GM19043 (cell line): ENCODE measurements at regions not wholly inside any gene's neighbourhood (a gene's known extent, or its start where the extent isn't known, plus 50 kb on each side); places are given as distances from the start of the nearest gene placed in this dataset.

Source experiments
- ATAC-seq: cut with Tn5 transposase; IDR thresholded peaks from one replicate; pipeline ENCODE4 v1.9.1; 2021; ENCODE audit warnings: low read depth; ENCODE audit not compliant: unreplicated experiment

DNA sequence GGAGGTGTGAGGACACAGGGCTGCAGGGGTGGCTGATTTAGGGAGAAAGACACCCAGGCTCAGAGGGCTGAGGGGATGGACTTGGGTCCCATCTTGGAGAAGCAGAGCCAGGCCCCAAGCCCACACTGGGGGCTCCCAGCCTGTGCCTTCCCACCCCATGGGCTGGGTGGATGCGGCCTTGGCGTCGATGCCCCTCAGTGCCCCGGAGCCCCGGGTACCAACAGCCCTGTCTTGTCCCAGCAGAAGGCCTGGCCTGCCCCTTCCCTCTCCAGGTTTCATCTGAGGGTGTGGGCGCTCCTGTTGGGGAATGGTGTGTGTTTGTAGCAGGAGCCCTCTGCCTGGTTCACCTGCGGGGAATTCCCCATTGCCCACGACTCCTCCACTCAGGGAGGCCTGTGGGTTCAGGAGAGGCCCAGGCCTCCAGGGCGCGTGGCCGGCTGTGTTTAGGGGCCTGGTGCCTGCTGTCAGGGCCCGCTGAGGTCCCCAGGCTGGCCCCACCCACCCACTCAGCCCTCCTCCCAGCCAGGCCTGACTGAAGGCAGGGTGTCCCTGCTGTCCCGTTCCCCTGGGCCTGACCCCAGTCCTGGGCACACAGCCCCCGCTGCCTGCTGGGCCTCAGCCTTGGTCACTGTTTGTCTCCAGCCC, 51.1 kb upstream of the BEGAIN start:
- no peak for ATAC-seq

DNA sequence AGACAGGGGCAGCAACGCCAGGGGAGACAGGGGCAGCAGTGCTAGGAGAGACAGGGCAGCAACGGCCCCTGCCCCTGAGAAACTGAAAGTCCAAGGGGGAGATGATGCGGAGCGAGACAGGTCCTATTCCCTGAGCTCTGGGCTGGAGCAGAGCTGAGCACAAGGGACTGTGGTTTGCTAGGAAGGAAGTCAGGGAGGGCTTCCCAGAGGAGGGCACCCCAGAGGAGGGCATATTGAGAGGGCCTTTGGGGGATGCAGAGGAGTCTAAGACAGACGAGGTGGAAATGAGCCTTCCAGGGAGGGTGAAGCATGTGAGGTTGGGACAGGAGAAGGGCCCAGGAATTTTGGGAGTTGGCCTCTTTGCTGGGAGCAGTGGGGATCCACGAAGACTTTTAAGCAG, 52.1 kb upstream of the BEGAIN start:
- no peak for ATAC-seq

DNA sequence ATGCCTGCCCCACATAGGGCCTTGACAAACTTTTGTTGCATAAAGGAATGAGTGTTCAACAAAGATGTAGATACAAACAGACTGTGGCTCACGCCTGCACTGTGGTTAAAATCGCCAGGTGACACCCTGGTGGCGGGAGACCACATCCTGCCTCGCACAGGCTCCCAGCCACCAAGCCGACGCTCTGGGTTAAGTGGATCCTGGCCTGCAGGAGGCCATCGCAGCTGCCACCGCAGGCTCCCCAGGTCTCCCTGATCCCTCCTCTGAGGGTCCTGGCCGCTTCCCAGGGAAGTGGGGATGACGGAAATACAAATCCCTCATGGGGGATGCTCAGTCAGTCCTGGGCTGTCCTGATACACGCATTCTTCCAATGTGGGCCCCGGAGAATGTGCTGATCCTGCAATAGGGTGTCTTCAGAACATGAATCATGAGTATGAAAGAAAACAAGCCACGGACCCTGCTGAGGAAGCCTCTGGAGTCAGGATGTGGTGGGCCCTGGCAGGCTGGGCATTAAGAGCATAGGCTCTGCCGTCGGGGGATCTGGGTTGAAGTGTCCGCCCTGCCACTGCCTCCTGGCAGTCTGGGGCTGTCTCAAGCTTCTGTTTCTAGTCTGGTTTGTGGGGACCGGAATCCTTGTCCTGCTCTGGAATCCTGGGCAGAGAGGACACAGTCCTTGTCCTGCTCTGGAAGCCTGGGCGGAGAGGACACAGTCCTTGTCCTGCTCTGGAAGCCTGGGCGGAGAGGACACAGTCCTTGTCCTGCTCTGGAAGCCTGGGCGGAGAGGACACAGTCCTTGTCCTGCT, 53.5 kb upstream of the BEGAIN start:
- peak; percentile 100 for ATAC-seq

DNA sequence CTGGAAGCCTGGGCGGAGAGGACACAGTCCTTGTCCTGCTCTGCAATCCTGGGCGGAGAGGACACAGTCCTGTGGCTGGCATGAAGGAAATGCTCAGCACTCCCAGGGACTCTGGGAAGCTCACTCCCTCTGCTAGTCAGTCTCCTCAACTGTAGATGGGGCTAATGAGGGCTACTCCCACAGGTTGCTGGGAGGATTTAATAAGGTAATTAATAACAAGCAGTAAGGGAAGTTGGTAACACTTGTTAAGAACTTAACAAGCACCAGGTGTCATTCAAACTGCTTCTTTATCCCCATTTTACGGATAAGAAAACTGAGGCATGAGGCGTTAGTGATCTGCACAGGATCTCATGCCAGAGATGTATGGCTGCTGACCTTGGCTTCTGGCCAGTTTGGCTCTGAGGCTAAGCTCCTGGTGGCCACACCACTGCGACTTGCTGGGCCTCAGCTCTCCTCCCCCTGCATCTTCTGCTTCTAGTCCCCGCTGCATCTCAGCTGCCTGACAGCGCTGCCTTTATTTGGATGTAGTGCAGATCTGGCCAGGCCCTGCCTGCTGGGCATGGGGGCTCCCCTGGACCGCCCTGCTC, 54.1 kb upstream of the BEGAIN start:
- ATAC-seq = no peak

DNA sequence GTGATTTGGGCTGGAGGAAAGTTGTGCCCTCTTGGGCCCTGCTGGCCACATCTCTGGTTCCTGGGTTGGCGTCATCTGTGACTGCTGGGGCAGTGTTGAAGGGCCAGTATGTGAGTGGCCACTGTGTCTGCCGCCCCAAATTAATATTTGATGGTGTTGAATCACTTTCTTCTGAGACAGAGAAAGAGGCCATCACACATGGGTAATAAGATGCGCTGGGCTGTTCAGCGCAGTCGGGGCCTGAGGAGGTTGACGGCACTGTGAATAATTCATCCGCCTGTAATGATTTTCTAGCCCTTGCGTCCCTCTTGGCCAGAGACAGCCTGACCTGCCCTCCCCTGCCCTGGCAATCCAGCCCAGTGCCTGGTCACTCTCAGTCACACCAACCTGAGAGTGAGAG, 56.2 kb upstream of the BEGAIN start:
- no peak for ATAC-seq

DNA sequence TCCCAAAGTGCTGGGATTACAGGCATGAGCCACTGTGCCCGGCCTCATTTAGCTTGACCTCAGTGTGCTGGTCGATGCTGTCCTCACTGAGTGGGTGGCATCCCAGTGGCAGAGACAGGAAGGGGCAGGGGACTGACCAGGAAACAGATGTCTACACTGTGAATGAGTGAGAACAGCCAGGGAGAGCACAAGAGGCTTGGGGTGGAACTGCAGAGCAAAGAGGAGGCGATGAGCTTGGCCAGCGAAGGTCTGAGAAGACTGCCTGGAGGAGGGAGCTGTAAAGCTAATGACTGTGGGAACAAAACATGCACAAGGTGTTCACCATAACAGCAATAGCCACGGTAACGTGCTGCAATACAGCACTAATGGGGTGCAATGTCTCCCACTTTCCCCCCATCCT, 57.2 kb upstream of the BEGAIN start:
- ATAC-seq = no peak

DNA sequence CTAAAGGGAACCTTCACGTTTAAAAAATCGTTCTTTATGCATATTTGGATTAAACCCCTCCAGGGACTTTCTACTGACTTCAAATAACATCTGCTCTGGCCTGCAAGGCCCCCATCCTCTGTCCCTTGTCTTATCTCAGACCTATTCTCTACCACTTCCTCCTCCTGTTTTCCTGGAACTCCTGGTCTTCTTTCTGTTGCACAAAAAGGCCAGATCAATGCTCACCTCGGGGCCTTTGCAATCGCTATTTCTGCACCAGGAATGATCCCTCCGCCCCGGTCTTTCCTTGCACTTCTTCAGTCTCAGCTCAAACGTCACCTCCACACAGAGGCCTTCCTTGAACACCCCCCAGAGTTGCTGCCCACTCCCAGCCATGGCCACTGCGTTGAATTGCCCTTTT, 57.6 kb upstream of the BEGAIN start:
- ATAC-seq = no peak

DNA sequence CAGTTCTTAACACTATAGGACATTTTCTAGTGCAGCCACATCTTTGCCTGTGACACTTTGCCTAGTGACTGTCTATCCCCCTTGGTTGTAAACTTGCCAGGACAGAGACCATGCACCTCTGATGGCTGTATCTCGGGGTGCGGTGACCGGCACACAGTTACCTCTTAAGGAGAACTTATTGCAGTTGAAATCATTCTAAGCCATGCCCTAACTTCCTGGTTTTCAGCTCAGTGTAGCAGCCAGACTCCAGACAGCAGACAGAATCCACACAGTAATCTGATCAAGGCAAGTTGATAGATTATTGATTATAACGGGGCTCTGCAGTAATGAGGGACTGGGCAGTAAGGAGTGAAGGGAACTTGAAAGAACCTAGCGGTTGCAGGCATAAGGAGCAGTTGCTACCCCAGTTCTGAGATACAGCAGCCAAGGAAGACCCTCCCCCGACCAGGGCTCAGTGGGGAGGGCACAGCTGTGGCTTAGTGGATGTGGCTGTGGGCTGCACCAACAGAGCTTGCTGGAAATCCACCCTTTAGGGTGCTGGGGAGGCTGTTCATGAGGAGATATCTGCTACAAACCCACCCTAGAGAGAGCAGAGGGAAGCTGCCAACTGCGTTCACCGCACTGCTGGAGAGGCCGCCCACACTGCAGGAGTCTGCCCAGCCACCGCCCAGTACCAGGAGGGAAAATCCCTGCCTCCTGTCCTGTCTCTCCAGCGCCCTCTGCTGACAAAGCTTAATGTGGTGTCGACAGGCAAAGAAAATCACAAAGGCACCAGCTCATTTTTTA, 58.2 kb upstream of the BEGAIN start:
- ATAC-seq = peak; percentile 65

DNA sequence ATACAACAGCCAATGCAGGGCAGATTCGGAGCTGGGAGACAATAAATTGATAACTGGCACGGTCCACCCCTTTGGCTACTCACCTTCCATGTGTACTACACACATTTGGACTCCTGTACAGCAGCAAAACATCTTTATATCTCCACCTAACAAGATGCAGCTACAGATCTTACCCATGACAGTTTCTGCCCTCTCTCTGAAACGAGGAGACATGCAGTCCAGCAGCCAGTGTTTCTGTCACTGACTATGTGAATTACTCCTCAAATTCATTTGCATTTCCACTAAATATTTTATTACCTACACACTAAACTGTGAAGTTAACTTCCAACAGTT, 58.7 kb upstream of the BEGAIN start:
- ATAC-seq = no peak

DNA sequence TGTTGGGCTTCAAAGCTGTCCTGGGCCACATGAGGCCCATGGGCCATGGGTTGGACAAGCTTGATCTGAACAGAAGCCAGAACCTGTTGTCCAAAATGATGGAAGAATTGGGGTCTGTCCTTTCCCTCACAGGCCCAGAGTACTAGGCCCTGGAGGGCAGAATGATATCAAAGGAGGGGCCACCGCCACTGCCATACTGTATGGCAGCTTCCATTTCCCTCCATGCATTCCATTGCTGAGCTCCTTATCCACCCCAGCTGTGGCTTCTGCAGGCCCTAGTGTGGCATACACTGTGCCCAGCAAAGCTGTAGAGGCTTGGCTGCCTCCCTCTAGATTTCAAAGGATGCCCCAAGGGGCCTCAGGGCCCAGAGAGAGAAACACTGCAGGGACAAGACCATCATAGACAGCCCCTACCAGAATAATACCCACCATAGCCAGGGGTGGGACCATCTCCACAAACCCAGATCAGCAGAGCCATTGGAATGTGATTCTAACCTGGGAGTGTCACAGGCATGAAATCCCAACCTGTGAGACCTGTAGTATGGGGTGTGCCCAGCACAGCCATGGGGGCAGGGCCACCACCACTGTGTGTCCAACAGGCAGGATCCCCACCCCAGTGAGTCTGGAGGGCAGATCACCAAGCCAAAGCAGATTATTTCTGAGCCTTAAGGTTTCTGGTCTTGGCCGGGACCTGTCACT, 61.4 kb upstream of the BEGAIN start:
- no peak for ATAC-seq

DNA sequence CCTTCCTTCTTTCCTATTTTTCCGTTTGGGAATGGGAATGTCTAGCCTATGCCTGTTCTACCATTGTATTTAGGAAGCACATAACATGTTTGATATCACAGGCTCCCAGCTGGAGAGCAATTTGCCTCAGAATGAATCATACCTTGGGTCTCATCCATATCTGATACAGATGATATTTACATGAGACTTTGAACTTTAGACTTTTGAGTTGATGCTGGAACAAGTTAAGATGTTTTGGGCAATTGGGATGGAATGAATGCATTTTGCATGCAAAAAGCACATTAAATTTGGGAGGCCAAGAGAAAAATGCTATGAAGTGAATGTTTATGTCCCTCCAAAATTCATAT, 61.9 kb upstream of the BEGAIN start:
- no peak for ATAC-seq

DNA sequence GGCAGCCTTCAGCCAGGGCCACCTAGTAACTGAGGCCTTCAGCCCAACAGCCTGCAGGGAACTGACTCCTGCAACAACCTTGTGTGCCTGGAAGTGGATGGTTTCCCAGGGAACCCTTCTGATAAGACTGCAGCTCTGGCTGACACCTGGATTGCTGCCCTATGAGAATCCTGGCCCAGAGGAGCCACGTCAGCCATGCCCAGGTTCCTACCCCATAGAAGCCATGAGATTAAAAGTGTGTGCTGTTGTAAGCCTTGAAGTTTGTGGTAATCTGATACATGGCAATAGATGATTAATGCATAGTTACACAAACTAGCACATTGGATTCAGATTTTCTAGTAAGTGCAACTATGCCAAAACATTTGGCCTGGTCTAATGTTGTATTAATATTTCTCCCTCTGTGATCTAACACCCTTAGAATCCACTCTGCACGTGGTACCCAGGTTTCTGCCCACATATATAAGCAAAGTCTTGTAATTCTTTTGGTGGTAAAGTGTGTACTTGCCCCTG, 64.8 kb upstream of the BEGAIN start:
- ATAC-seq = no peak

DNA sequence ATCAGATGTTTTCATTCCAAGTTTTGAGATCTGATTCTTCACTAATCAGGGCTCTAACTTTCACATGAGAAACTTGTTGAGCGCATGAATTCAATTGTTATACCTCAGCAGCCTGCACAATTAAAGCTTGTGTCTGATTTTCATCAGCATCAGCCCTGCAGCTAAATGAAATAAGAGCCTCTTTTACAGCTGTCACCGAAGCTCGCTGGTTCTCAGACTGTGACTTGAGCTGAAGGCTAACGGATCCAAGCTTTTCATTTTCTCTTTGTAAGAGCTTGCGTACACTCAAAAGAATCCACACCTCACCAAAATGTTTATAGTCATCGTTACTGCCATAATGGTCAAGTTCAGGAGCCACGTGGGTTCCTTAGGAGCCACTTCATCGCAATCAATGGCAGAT, 65.5 kb upstream of the BEGAIN start:
- no peak for ATAC-seq

DNA sequence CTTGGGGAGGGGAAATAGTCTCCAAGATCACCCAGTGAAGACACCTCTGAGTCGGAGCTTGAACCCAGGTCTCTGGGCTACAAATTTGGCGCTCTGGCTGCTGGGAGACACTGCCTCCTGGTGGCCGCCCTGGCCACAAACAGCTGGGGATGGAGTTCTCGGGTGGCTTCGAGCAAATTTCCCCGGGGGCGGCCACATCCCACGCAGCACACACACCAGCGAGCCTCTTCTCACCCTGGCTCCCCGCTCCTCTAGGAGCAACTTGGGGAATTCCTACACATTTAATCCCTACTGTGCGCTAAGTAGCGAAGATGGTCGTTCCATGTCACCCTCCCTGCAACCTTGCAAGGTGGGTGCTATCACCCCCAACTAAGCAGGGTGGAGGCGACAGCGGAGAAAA, 66.2 kb upstream of the BEGAIN start:
- no peak for ATAC-seq

DNA sequence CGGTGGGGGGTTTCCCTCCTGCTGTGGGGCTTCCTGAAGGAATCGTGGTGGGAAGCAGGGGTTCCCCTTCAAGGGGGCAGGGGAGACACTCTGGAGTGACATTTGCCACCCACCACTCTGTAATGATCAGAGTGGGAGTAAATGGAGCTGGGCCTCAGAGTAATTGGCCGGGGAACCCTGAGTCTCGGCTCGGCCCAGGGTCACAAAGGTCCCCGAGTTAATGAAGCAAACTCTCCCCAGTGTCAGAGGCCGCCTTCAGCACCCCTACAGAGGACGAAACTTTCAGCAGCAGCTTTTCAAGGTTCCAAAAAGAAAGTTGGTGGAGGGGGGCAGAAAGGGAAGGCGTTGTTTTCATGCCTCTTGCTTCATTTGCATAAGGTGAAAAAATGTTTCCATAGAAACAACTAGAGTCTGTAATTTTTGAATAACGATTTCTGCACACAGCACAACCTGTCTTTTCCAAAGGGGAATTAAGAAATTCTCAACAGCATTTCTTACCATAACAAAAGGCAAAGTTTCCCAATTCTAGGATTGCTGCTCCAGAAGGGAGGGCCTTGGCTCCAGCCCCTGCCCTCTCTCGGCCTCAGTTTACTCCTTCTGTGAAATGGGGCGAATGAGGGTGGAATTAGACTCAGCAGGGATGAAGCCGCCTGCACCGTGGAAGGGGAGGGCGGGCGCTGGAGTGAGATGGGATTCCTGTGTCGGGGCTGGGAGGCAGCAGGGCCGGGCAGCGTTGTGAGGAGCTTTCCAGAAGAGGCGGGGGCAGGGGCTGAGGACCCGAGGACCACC, 67.0 kb upstream of the BEGAIN start:
- no peak for ATAC-seq

DNA sequence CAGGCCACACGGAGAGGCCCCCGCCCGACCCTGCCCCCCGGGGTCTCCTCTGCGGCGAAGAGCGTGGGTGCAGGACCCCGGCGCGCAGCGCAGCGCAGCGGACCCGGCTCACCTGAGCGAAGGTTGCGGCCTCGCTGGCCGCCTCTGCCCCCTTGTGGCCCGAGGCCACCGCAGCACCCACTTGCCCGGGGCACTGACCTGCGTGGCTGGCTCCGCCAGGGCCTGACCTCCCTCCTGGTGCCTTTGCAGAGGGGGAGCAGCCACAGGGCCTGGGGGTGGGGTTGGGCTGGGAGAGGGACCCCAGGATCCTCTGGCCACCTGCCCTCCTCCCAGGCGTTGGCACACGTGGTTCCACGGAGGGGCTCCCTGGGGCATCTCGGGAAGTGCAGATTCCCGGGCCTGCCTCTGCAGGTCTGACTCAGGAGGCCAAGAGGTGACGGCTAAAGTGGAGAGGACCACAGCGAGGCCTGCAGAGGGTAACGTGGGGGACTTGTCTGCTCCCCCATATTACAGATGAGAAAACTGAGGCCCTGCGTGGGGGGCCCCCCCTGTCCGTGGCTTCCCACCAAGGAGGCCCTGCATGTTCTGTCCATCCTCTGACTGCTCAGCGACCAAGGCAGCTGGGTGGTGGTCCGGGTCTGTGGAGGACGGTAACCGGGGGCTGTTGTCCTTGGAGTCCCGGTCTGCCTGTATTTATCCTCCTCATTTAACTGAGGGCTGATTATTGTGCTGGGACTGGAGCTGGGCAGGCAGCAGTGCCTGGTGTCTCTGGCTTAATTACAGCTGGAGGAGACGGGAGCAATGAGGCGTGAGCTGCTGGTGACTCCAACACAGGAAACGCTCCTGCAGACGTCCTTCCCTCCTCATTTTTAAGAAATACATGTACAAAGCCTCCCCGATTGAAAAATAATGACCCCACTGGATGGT, 67.9 kb upstream of the BEGAIN start:
- ATAC-seq = no peak

DNA sequence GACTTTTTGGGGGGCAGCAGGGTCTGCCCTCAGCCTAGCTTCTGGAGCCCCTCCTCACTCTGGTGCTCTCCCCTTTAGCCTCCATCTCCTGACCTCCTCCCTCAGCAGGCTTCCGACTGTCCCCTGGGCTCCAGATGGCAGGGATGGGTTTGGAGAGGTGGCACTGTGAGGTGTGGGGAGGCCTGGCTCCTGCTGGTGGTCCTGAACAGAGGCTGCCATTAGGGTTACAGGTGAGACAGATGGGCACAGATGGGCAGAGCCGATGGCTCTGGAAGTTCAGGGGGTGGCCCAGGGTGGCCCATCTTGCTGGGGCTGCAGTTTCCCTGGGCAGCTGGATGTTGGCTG, 68.5 kb upstream of the BEGAIN start:
- ATAC-seq = no peak

DNA sequence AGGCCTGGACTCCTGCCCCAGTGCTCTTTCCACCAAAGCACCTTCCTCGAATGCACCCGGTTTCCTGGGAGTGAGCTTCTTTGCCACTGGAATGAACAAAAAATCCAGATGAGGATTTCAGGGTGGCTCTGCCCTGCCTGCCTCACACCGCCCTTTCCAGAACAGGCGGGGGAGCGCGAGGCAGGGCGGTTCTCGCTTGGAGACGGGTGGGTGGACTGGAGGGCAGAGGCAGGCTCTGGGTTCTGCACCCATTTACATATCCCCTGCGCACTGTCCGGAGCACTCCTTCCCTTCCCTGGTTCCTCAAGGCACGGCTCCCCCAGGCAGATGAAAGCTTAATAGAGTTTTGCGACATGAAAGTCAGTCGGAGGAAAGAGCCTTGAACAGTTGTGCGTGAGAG, 69.7 kb upstream of the DLK1 start:
- ATAC-seq = no peak

DNA sequence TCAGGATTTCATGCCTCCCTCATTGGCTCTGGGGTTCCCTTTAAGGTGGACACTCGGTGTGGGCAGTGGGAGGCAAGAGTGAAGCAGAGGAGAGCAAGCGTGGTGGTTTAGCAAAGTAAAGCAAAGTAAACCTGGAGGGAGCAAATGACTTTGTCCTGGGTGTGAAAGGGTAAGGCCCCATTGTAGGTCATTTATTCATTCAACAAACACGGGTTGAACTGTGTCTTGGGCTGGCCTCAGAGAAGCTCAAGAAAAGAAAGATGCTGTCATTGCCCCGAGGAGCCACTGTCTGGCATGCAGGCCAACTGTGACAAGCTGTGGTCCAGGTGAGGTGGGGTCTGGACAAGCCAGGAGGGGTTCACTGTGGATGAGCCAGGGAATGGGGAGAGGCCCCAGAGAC, 68.9 kb upstream of the DLK1 start:
- no peak for ATAC-seq
